ENCODE measurements at regions not wholly inside any gene's neighbourhood (a gene's known extent, or its start where the extent isn't known, plus 50 kb on each side); places are given as distances from the start of the nearest gene placed in this dataset.
A peak's percentile ranks its signal among the peaks of the same experiment; 100 is the strongest.
"Not testable (repeated sequence)": the region's sequence is repeated elsewhere in the genome, so short reads cannot be mapped to it uniquely, and the experiment has no call there.

DNA sequence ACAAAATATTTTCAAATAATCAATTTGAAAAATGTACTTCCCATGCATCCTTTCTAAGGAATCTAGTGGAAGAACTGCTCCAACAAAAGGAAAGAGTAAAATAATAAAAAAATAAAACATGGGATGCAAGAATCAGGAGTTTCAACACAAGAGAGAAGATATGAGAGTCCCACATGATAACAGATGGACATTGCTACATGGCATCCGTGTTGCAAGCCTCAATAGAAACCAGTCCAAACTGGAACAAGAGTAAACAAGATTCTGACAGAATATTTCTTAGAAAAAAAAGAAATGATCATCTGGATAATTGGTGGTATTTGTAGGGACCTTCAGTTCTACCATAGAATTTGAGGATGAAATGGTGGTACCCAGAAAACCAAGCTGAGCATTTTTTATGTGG lies 186.8 kb downstream of the FRK start:
- DNase-seq: no peak

DNA sequence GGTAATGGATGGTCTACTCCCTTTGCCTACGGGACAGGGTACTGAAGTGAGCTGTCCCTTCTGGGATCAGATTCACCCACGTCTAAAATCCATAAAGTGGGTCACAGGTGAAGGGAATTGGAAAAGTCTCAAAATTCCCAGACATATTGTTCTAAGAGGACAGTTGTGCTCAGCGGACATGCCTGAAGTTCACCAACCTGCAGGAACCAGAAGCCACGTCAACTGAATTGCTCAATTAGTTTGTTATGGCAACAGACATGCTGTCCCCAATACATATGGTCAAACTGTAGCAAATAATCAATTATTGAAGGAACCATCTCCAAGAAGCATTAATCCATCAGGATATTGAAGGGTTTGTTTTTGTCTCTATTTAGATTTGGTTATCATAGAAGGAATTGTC lies 190.2 kb downstream of the FRK start:
- no peak for DNase-seq

GRCh38 chr6:115865914-115866313 lies 194.8 kb downstream of the FRK start:
- no peak for DNase-seq

DNA sequence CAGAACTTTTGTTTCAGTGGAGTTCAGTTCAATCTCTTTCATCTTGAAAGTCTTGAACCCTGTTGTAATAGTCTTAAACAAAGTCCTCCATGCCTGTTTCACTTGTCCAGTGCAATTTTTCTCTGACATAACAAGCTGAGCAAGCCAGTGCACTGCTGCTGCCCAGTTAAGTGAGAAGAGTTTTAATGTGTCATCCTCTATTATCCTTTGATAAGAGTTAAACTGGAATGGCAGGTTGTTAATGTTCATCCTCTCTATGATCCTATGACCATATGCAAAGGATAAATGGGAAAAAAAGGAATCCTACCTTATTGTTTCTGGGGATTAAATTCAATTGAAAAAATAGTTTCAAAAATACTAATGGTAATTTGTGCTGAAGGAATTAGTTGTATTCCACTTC lies 197.5 kb downstream of the FRK start:
- no peak for DNase-seq

GRCh38 chr6:115861658-115862057 lies 199.0 kb downstream of the FRK start:
- DNase-seq: not testable (repeated sequence)

DNA sequence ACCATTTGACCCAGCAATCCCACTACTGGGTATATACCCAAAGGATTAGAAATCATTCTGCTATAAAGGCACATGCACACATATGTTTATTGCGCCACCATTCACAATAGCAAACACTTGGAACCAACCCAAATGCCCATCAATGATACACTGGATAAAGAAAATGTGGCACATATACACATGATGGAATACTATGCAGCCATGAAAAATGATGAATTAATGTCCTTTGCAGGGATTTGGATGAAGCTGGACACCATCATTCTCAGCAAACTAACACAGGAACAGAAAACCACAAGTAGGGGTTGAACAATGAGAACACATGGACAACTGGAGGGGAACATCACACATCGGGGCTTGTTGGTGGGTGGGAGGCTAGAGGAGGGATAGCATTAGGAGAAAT lies 201.1 kb downstream of the FRK start:
- not testable (repeated sequence) for DNase-seq

- DNase-seq: no peak
Measured at GRCh38 chr6:115854866-115855665, 205.6 kb downstream of the FRK start.

- no peak for DNase-seq
Measured at GRCh38 chr6:115847671-115848070, 213.0 kb downstream of the FRK start.

- DNase-seq: no peak
Measured at GRCh38 chr6:115843945-115844344, 216.7 kb downstream of the FRK start.

DNA sequence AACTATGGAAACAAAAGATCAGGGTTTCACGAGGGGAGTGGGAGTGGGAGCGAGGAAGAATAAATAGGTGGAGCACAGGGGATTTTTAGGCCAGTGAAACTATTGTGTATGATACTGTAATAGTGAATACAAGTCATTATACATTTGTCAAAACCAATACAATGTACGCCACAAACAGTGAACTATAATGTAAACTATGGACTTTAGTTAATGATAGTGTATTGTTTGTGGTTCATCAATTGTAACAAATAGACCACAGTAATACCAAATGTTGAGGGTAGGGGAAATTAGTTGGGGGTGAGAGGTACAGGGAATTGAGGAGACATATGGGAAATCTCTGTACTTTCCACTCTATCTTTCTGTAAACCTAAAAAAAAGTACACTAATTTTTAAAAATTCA lies 218.4 kb downstream of the FRK start:
- no peak for DNase-seq

- DNase-seq: no peak
Measured at GRCh38 chr6:115839583-115840181, 221.0 kb downstream of the FRK start.

DNA sequence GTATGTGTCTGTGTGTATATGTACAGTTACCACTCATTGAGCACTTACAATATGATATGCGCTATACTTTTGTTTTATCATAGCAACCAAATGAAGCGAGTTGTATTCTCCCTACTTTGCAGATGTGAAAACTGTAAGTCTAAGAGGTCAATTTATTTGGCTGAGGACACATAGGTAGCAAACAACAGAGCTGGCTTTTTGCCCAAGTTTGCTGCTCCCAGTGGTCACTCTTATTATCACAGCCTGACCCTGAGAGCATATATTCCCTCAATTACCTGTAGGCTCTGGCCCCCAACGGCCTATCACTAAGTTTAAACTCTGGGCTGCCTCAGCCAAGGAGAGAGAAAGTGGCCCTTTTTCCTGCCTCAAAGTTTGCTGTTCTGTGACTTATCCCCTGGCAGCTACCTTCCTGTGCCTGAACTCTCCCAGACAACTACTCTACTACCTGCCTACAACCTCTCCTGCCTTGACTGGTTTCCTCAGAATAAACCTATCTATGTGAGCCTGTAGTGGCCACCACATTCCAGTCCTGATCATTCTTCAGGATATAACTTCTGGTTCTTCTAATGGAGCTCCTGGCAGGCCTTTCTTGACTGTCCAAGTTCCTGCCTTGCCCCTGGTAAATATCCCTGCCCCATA lies 221.8 kb downstream of the FRK start:
- peak; percentile 11 for DNase-seq

- DNase-seq: no peak
Measured at GRCh38 chr6:115838216-115838615, 222.5 kb downstream of the FRK start.

DNA sequence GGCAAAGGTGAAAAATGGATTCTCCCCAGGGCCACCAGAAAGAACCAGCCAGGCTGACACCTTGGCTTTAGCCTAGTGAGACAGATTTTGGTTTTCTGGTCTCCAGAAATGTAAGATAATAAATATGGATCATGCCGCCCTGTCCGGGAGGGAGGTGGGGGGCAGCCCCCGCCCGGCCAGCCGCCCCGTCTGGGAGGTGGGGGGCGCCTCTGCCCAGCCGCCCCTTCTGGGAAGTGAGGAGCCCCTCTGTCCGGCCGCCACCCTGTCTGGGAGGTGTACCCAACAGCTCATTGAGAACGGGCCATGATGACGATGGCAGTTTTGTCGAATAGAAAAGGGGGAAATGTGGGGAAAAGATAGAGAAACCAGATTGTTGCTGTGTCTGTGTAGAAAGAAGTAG lies 224.3 kb downstream of the FRK start:
- DNase-seq: not testable (repeated sequence)

- no peak for DNase-seq
Measured at GRCh38 chr6:115835314-115835713, 225.4 kb downstream of the FRK start.

- not testable (repeated sequence) for DNase-seq
Measured at GRCh38 chr6:115834542-115834941, 226.1 kb downstream of the FRK start.

DNA sequence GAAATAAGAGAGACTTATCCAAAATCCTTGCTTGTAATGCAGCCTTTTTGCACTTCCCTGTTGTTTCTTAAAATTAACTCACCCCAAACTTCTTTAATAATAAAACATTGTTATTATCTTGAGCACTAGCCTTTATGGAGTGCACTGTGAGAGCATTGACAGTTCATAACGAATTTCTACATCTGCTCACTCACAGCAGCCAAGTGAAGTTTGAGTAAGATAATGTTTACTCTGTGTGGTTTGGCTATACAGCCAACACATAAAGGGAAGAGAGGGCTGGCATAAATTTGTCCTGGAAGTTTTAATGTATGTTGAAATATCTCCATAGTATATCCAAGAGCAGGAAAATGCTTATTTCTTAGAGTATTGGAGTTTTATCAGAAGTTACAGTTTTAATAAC lies 227.9 kb downstream of the FRK start:
- DNase-seq: peak; percentile 11

DNA sequence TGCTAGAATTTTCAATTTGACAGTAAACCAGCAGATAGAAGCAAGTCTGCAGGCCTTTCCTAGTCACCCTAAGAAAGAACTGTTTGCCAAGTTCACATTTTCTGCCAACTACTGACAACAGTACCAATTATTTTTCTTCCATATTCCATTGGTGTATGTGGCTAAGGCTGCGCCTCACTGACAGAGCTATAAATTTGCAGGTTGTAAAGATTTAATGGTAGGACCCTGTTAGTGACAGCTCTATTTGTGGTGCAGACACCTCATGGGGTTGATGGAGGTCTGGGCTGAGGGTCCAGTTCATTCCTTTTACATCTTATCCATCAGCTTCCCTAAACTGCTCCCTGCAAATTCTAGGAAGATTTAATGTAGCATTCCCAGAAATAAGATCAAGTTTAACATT lies 228.5 kb downstream of the FRK start:
- DNase-seq: no peak

DNA sequence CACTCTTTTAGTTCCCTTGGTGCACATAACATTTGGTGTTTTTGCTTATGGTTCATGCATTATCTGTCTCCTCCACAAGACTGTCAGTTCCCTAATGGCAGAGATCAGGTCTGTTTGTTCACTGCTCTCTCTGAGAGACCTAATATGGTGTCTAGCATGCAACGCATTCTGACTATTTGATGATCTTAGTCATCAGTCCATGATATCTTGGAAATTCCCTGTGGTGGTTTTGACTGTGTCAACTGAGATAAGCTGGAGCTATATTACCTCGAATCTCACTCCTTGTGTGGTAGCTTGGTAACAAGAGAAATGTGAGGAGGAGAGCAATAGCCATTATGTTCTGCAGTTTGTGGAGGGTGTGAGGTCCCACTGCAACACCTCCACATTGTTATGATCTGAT lies 229.8 kb downstream of the FRK start:
- DNase-seq: no peak

- no peak for DNase-seq
Measured at GRCh38 chr6:115821798-115822197, 238.9 kb downstream of the FRK start.

DNA sequence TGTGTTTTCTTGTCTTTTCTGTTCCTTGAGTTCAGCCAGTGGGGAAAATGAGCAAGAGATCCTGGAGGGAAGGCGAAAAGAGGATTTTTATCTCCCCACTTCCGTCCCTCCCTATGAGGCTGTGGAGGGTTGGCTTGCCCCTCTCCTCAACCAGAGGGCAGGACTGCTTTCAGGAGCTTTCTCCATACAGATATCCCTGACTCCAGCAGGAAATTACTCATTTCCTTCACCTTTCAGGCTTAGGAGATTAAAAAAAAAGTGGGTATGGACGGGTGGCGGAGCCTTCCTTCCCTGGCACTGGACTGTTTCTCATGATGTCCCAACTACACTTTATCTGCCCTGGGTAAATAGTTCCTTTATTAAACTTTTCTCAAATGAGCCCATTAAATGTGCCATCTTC lies 241.2 kb downstream of the FRK start:
- DNase-seq: no peak

- no peak for DNase-seq
Measured at GRCh38 chr6:115817161-115817560, 243.5 kb downstream of the FRK start.

DNA sequence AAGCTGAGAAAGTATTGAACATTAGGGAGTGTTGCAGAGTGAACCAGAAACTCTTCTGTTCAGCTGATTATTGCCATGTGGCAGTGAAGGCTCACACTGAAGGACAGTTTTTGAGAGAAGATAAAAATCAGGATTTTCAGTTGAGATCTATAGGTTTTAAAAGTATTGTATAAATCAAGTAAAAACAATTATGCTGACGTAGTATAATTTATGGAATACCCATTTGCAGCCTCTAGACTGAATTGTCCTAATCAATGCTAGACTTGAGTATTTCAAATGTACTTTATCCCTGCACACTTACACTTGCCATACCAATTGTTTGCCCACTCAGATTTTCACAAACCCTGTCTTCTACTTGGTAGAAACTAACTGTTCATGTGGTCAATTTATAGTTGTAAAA lies 245.8 kb downstream of the FRK start:
- no peak for DNase-seq

GRCh38 chr6:115811541-115811940 lies 249.2 kb downstream of the FRK start:
- DNase-seq: no peak
